ENCODE measurements at regions not wholly inside any gene's neighbourhood (a gene's known extent, or its start where the extent isn't known, plus 50 kb on each side); places are given as distances from the start of the nearest gene placed in this dataset.

GRCh38 chr21:35448876-35449599 lies 399.9 kb upstream of the RUNX1 start:
- no peak for FAIRE-seq
- ATAC-seq = no peak
- H3K9me3 ChIP-seq (ENCODE audit: low read length) = peaks cover 11% of the 10 kb centered on the region; the same call in 1 of the 2 replicates
- WGBS (ENCODE audit: low lambda C conversion rate) = 35% methylated on average over 3 of the region's 3 CpGs
- no peaks in the 10 kb centered on the region for H3K27me3 ChIP-seq (ENCODE audit: control insufficient read depth in 1 of 2, insufficient read depth in 2 of 2, low read length in 2 of 2)
- TF ChIP-seq HDAC2 (CRISPR knock-in tag; IDR thresholded peaks at IDR 0.05) (no peak), EP300 (IDR thresholded peaks at IDR 0.05; ENCODE audit: low read depth in 2 of 2, low read length in 2 of 2) (no peak), EP300 (CRISPR knock-in tag; IDR thresholded peaks at IDR 0.05; ENCODE audit: borderline replicate concordance) (no peak), SALL1 (CRISPR knock-in tag; IDR thresholded peaks at IDR 0.05) (no peak), EEA1 (CRISPR knock-in tag; IDR thresholded peaks at IDR 0.05; ENCODE audit: borderline replicate concordance) (no peak), MED13 (CRISPR knock-in tag; IDR thresholded peaks at IDR 0.05) (no peak), ZNF10 (CRISPR knock-in tag; IDR thresholded peaks at IDR 0.05; ENCODE audit: borderline replicate concordance, low read depth) (no peak)
- H2AFZ ChIP-seq (ENCODE audit: low read length) = no peak overlapping the region
- H4K20me1 ChIP-seq (ENCODE audit: insufficient read depth, low read length) = no peaks in the 10 kb centered on the region
- H3K4me3 ChIP-seq (replicated peaks in 1 of 3; ENCODE audit: insufficient read depth in 1 of 3, low read depth in 2 of 3, low read length in 3 of 3) = no peak overlapping the region
- no peaks in the 10 kb centered on the region for H3K4me1 ChIP-seq (ENCODE audit: insufficient read depth, low read length)
- H3K79me2 ChIP-seq (ENCODE audit: insufficient read depth, low read length) = no peaks in the 10 kb centered on the region
- no TSS peak for BruUV-seq (replicated peaks)
- DNase-seq (ENCODE audit: low spot score) = no peak
- H3K36me3 ChIP-seq (replicated peaks in 1 of 2; ENCODE audit: control insufficient read depth in 1 of 2, insufficient read depth in 2 of 2, low read length in 2 of 2) = no peaks in the 10 kb centered on the region
- POLR2A ChIA-PET = no interaction called here
- no peak overlapping the region for H3K27ac ChIP-seq (ENCODE audit: extremely low read length, insufficient read depth, low read length)
- in situ Hi-C loops (cut with HindIII; ENCODE audit: extremely low pct_ligation_motif_present, low pct_unique_long_range_greater_than_20kb) = no loop called here
- CTCF ChIA-PET (ENCODE audit: low intra/inter-chr PET ratio, low total read pairs) = no interaction called here
- no peak overlapping the region for H3K4me2 ChIP-seq (ENCODE audit: low read depth, low read length)
- intact Hi-C loops (cut with micrococcal nuclease; ENCODE audit: unreplicated experiment) = no loop called here
- no peak overlapping the region for H3K9ac ChIP-seq (ENCODE audit: insufficient read depth, low read depth, low read length)

GRCh38 chr21:35444391-35444790 lies 395.3 kb upstream of the RUNX1 start:
- Histone ChIP-seq H3K4me1 (ENCODE audit: insufficient read depth, low read length) (no peaks in the 10 kb centered on the region), H3K36me3 (replicated peaks in 1 of 2; ENCODE audit: control insufficient read depth in 1 of 2, insufficient read depth in 2 of 2, low read length in 2 of 2) (no peaks in the 10 kb centered on the region), H3K27me3 (ENCODE audit: control insufficient read depth in 1 of 2, insufficient read depth in 2 of 2, low read length in 2 of 2) (no peaks in the 10 kb centered on the region), H3K9ac (ENCODE audit: insufficient read depth, low read depth, low read length) (no peak overlapping the region), H3K9me3 (ENCODE audit: low read length) (no peaks in the 10 kb centered on the region), H3K4me3 (replicated peaks in 1 of 3; ENCODE audit: insufficient read depth in 1 of 3, low read depth in 2 of 3, low read length in 3 of 3) (no peak overlapping the region), H2AFZ (ENCODE audit: low read length) (no peak overlapping the region), H3K4me2 (ENCODE audit: low read depth, low read length) (no peak overlapping the region), H3K27ac (ENCODE audit: extremely low read length, insufficient read depth, low read length) (no peak overlapping the region), H3K79me2 (ENCODE audit: insufficient read depth, low read length) (no peaks in the 10 kb centered on the region), H4K20me1 (ENCODE audit: insufficient read depth, low read length) (no peaks in the 10 kb centered on the region)
- no peak for FAIRE-seq
- POLR2A ChIA-PET = no interaction called here
- DNase-seq (ENCODE audit: low spot score) = no peak
- in situ Hi-C loops (cut with HindIII; ENCODE audit: extremely low pct_ligation_motif_present, low pct_unique_long_range_greater_than_20kb) = no loop called here
- no peak for ATAC-seq
- 0% methylated on average over 1 of the region's 1 CpG for WGBS (ENCODE audit: low lambda C conversion rate)
- CTCF ChIA-PET (ENCODE audit: low intra/inter-chr PET ratio, low total read pairs) = no interaction called here
- no TSS peak for BruUV-seq (replicated peaks)
- intact Hi-C loops (cut with micrococcal nuclease; ENCODE audit: unreplicated experiment) = no loop called here
- TF ChIP-seq FOXO4 (CRISPR knock-in tag; conservative IDR thresholded peaks at IDR 0.05) = no peak
- no peak for TF ChIP-seq KIAA2018 (CRISPR knock-in tag; IDR thresholded peaks at IDR 0.05; ENCODE audit: borderline replicate concordance)

Measured in HepG2 (cell line).